Activated CD4-positive, alpha-beta T cell treated with anti-CD3 and anti-CD28 coated beads, Interleukin-10, Interleukin-2, amounts not matched to agents 100 ng/mL and 50 ng/mL, durations not matched to agents 16 hours and 8 hours (primary cell): ENCODE measurements at regions not wholly inside any gene's neighbourhood (a gene's known extent, or its start where the extent isn't known, plus 50 kb on each side); places are given as distances from the start of the nearest gene placed in this dataset.
"Not testable (repeated sequence)": the region's sequence is repeated elsewhere in the genome, so short reads cannot be mapped to it uniquely, and the experiment has no call there.

Source experiments
- DNase-seq: peaks from one replicate; pipeline ENCODE4 v3.0.0-alpha.2; 2020

DNA sequence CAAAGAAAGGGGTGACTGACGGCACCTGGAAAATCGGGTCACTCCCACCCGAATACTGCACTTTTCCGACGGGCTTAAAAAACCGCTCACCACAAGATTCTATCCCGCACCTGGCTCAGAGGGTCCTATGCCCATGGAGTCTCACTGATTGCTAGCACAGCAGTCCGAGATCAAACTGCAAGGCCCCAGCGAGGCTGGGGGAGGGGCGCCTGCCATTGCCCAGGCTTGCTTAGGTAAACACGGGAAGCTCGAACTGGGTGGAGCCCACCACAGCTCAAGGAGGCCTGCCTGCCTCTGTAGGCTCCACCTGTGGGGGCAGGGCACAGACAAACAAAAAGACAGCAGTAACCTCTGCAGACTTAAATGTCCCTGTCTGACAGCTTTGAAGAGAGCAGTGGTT is 327.0 kb upstream of the MEIS2 start:
- DNase-seq: not testable (repeated sequence)

DNA sequence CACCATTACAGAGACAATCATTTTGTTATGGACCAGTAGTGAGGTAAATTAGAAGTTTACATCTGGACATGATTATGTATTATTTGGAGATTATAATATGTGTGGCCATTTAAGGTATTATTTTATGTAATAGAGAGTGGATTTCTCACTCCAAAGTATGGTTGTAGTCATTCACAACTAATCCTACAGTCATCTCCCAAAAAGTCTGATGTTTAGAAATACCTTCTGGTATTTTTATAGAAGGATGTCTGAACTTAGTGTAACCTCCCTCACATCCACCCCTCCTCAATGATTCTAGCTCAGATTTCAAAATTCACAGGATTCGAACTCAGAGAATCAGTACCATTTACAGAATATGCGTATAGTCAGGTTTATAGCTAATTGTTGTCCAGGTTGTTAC is 346.6 kb upstream of the MEIS2 start:
- DNase-seq: no peak

DNA sequence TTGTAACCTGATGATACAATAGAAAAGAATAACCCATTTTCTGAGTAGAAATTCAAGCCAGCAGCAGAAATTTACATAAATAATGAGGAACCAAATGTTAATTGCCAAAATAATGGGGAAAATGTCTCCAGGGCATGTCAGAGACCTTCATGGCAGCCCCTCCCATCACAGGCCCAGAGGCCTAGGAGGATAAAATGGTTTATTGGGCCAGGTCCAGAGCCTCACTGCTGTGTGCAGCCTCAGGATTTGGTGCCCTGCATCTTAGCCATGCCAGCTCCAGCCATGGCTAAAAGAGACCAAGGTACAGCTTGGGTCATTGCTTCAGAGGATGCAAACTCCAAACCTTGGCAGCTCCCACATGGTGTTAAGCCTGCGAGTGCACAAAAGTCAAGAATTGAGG is 352.1 kb upstream of the MEIS2 start:
- no peak for DNase-seq

DNA sequence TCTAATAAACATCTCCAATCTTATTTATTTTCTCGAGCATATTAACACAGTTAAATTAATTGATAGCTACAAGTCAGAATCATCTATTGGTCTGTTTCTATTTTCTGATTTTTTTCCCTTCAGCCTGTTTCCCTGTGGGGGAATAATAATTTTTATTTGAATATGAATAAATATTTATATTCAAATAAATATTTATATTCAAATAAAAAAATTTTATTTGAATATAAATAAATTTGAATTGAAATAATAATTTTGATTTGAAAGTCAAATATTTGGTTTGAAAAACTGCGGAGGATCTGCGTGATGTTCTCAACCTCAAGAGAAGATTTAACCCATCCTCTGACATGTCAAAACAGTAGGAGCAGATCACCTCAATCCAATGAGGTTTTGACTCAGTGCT is 380.1 kb upstream of the MEIS2 start:
- no peak for DNase-seq

DNA sequence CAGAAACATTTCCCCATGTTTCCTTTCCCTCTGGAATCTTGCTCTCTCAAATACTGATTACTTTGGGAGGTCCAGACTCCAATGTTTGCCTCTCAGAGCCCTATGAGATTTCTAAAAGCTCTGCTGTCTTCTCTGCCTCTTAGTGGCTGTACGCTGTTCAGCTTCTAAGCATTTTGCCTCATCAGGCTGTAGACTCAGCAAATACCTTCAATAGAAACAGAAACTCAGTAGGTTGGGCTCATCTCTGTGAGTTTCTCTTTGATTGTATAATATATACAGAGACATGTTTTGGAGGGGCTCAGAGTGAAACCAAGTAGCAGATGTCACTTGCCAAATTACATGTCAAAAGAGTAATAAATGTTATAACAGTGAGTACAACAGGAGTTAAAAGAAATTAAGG is 380.8 kb upstream of the MEIS2 start:
- DNase-seq: no peak

DNA sequence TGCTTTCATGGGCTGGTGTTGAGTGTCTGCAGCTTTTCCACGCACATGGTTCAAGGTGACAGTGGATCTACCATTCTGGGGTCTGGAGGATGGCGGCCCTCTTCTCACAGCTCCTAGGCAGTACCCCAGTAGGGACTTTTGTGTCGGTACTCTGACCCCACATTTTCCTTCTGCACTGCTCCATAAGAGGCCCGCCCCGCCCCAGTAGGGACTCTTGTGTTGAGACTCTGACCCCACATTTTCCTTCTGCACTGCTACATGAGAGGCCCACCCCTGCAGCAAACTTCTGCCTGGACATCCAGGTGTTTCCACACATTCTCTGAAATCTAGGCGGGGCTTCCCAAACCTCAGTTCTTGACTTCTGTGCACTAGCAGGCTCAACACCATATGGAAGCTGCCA is 383.4 kb upstream of the MEIS2 start:
- no peak for DNase-seq

DNA sequence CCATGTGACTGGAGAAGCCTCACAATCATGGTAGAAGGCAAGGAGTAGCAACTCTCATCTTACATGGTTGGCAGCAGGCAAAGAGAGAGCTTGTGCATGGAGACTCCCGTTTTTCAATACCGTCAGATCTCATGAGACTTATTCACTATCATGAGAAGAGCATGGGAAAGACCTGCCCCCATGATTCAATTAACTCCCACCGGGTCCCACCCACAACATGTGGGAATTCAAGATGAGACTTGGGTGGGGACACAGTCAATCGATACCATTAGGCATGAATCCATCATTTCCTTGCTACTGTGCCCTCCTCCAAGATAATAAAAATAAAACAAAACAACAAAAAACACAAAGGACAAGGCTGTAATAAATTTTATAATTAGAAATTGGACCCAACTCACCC is 384.7 kb upstream of the MEIS2 start:
- no peak for DNase-seq

DNA sequence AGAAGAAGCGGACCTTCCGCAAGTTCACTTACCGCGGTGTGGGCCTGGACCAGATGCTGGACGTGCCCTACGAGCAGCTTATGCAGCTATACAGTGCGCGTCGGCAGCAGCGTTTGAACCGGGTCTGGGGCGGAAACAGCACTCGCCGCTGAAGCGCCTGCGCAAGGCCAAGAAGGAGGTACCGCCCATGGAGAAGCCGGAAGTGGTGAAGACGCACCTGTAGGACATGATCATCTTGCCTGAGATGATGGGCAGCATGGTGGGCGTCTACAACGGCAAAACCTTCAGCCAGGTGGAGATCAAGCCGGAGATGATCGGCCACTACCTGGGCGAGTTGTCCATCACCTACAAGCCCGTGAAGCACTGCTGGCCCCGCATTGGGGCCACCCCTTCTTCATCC is 390.4 kb upstream of the MEIS2 start:
- DNase-seq: no peak

DNA sequence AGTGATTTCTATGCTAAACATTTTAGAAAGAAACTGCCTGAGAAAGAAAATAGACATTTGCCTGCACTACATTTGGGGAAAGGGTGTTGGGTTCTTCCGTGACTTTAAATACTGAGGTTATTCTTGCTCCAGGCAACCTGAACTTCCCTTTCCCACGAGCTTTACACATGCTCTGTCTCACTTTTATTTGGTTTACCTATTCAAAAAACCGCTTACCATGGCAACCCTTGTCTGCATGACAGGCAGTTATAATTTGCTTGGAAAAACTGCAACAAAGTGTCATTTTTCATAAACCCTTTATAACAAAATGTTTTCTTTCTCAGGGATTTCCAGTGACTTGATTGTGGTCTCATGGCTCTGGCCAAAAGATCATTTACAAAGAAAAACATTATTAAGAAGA is 416.3 kb upstream of the MEIS2 start:
- DNase-seq: no peak

DNA sequence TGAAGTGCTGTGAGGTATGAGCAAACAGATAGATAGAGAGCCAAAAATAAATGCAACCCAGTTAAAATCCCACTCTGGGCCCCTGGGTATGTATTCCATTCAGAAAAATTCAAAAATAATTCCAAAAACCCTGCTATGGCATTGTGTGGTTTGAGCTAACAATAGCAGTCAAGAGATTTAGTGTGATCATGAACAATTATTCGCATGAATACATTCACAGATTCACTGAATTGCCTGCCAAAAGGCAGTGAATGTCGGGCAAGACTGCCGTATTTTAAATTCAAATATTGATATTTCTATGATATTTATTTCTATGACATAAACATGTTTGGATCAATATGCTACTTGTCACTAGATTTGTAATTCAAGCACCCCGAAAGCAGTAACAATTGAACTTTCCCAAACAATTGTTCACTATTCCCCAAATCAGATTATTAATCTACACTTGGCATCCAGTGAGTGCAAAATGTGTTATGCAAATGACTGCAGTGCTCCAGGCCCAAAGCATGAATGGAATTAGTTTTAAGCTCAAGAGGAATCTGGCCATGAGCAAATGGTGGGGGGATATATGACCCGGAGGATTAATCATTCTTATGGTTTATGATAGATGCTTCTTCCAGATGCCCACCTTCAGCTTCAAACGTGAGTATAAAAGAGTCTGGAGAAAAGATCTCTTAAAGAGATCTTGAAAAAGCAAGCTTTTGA is 417.0 kb upstream of the MEIS2 start:
- no peak for DNase-seq

DNA sequence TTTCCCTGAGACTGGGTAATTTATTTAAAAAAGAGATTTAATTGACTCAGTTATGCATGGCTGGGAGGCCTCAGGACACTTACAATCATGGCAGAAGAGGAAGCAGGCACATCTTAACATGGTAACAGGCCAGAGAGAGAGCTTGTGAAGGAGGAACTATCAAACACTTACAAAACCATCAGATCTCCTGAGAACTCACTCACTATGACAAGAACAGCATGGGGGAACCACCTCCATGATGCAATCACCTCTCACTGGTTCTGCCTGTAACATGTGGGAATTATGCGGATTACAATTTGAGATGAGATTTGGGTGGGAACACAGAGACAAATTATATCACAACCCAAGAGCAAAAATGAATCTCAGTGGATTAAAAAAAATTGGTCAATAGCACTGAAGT is 416.0 kb upstream of the TMCO5A start:
- DNase-seq: no peak

DNA sequence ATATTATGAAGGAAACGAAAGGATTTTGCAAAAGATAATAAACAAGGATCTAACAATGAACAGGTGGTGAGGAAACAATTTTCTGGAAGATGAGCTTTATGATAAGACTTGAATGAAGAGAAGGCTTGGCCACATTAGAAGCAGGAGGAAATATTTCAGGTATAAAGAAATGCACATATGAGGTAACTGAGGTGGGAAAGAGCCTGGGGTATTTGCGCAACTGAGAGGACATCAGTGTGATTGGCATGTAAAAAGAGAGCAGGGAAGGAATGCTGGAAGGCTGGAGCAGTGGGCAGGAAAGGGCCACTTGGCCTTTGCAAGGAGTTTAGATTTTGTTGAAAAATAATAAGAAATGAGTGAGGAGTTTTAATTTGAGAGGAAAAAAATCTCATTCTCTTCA is 414.4 kb upstream of the TMCO5A start:
- no peak for DNase-seq

DNA sequence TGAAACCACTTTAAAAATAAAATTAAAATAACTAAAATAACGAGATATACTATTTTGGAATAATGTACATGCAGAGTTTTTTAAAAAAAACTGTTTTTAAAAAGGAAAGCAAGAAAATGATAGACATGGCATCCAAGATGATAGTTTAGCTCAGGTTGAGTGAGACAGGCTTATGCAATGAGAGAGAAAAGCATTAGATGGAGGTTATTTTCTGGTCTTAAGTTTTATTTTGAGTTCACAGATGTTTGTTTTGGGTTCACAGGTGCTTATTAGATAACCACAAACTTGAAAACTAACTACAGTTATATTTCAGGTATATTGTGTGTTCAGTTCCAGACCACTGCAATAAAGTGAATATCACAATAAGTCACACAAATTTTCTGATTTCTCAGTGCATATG is 413.6 kb upstream of the TMCO5A start:
- DNase-seq: no peak

DNA sequence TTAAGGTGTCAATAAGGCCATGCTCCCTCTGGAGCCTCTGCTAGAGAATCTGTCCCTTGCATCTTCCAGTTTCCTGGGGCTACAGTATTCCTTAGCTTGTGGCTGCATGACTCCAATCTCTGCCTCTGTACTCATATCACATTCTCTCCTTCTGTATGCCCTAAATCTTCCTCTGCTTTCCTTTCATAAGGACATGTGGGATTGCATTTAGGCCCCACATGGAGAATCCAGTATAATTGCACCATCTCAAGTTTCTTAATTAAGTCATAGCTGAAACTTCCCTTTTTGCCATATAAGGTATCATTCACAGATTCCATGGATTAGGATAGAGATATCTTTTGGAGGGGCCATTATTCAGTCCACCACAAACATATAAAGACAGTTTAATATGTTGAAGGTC is 409.8 kb upstream of the TMCO5A start:
- DNase-seq: no peak

DNA sequence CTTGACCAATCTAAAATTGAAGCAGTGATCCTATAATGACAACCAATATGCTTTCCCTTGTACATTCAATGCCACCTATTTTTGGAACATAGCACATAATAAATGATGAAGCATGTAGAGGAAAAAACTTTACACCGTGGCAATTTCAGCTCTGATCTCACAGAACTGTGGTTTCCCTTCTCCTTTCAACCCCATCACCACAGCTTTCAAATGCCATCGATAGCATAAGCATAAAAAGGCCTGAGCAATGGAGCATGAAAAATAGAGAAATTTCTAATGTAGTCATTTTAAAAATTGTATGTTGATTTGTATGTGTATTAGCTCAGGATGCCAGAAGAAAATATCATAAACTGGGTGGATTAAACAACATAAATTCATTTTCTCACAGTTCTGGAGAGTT is 406.0 kb upstream of the TMCO5A start:
- DNase-seq: no peak

DNA sequence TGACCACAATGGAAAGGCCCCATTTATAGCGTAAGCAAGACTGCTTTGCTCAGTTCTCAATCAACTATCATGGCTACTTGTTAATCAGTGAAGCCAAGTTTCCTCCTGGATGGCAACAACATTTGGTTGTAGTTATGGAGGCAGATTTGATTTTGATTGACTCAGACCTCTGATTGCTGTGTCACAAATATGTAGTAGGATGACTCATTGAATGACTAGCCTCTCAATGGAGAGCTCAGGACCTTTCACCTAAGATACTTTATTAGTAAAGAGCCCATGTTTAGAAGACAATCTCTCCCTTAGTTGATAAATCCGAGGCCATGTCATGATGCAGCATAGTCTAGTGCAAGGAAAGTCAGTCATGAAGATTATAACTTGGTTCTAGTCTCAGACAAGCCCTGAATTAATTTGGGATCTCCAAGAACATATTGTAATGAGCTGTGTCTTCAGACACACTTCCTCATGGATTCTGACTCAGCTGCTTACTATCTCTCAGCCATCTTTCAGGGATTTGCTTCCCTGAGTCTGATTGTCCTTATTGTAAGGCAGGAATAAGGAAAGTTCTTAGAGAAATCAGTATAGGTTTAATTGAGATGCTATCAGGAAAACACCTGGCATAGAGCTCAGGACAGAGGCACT is 397.4 kb upstream of the TMCO5A start:
- DNase-seq: no peak

DNA sequence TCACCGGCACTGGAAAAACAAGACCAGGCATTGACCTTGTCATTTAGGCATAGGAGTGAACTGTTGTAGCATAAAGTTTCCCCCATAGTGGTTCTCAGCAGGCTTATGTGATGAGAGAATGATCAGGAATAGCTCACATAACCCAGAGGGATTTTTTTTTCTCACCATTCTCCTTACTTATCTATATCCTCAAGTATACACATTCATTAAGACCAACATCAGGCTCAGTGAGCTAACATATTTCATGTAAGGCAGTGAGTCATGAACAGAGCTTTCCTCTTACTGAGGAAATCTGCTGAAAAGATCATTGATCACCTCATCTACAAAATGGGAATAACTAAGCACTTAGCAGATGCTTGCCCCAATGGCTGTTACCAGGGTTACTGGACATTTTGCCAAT is 396.6 kb upstream of the TMCO5A start:
- no peak for DNase-seq

DNA sequence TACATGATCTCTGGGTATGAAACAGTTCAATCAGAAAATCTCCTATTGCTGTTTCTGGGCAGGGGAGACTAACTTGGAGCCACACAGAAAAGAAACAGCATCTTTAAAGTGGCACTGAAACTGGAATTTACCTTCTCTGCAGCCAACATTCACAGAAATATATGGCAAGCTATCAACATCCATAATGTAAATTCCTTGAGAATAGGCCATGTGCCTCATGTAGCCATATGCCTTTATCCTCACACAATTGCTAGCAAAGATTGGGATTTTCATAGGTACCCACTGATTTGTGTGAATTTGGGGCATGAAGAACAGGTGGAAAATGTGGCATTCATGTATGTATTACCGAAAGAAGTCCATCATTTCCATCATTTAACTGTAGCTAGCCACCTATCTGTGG is 386.3 kb upstream of the TMCO5A start:
- DNase-seq: no peak

DNA sequence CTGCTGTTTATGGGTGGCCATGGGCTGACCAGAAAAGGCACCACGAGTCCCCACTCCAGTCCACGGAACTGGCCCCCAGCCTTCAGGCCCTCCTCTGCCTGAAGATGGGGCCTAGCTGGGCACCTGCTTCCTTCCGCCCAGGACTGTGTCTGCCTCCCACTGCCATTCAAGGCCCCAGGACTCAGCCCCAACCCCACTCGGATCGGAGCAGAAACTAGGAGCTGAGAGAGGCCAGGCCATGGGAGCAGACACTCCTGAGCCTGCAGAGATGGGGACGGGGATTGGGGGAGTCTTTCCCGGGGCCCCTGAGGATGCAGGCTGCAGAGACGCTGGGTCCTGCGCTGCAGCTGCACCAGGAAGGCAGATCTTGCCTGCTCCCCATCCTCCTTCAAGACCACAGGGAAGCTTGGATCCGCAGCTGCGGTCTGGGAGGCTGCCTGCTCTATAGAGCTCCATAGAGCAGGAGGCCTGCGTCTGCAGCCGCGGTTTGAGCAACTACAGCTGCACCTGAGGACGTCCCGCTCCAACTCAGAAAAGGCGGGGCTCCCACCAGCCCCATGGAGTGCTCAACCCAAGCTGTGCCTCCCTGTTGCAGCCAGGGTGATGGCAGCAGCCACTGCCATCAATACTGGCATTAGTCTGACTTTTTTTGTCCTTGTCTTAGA is 383.9 kb upstream of the TMCO5A start:
- DNase-seq: no peak

DNA sequence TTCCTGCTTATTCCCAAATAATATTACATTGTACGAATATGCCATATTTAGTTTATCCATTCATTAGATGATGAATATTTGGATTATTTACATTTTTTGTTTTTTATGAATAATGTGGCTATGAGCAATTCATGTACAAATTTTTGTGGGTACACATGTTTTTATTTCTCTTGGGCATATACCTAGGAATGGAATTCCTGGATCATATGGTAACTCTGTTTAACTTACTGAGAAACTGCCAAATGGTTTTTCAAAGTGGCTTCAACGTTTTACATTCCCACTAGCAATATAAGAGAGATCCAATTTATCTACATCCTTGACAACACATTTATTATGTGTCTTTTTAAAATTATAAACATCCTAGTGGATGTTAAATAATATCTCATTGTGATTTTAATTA is 362.0 kb upstream of the TMCO5A start:
- no peak for DNase-seq

DNA sequence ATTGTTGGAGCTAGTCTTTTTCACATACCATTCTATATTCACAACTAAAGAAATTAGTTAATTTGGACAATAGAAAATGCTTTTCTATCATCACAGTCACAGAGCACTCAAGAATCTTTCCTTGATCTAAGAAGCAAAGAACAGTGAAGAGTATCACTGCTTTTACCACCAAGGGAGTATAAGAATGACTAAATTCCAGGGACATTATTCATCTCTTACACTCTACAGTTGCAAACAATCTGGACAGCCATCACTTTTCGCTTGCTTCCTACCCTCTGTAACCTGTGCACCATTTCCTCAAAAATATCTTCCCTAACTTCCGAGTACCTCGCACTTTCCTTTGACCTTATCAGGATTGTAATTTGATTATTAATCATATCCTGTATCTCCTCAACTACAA is 359.5 kb upstream of the TMCO5A start:
- DNase-seq: no peak

DNA sequence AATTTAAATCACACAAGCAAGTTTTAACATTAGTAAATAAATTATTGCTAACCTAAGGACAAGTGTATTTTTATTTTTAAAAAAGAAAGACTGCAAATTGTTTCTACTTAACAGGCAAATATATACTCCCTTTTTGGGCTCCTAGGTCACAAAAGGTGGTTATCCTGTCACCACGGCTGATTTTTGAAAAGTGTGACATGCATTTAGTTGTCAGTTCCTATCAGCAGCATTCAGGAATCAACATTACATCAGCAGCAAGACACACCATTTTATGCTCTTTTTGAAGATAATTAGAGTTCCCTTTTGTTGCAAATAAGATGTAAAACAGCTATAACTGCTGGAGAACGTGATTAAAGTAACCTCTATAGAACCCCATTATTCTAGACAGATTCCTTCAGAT is 357.5 kb upstream of the TMCO5A start:
- no peak for DNase-seq

DNA sequence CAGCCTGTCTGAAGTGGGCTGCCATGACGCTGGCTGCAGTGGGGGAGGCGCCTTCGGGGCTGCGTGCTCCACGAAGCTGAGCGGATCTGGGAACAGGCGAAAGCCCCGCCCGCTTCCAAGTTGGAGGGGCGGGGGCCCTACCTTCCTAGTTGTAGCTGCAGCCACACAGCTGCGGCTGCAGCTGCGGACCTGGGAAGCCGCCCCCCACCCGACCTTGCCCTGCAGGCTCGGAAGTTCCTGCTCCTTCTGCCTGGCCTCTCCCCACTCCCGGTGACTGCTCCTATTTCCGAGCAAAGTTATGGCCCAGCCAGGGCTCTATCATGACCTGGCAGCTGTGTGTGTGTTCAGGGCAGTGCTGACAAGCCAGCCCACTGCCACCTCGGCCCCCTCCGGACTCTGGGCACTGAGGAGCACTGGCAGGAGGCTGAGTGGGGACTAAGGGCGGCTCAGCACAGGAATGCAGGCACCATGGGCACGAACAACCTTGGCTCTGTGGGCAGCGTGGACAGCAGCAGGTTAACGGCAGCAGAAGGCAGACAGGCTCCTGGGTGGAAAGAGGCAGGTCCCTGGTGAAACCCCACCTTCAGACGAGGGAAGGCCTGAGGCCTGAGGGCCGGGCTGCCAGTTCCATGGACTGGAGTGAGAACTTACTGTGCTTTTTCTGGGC is 352.4 kb upstream of the TMCO5A start:
- no peak for DNase-seq

DNA sequence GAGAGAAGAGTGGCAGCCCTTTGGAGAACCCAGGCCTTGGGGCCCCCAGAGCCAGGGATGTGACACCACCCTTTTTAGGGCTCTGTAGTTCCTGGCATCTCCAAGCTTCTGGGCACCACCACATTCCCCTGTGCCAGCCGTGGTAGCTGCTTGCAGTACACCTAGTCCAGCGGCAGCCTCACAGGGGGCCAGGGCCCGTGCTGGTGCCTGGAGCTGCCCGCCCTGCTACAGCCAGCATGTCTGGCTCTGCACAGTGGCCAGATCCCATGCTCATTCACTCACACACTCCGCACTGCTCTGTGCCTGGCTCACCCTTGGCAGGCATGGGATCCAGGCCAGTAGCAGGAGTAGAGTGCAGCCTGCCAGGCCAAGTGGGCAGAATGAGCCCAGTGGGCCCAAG is 351.6 kb upstream of the TMCO5A start:
- DNase-seq: no peak
